ENCODE measurements at regions not wholly inside any gene's neighbourhood (a gene's known extent, or its start where the extent isn't known, plus 50 kb on each side); places are given as distances from the start of the nearest gene placed in this dataset.

- no peak overlapping the region for H3K14ac ChIP-seq (ENCODE audit: insufficient read depth, low read length)
- no peak overlapping the region for H3K56ac ChIP-seq (ENCODE audit: insufficient read length, low read depth, low read length)
- H2AFZ ChIP-seq (ENCODE audit: low read length) = no peak overlapping the region
- H3K79me1 ChIP-seq (ENCODE audit: insufficient read depth, low read depth, low read length, poor library complexity, severe bottlenecking) = no peaks in the 10 kb centered on the region
- H2BK20ac ChIP-seq (ENCODE audit: low read depth, low read length, poor library complexity, severe bottlenecking) = no peak overlapping the region
- H2BK15ac ChIP-seq (ENCODE audit: low read depth, low read length) = no peak overlapping the region
- H4K91ac ChIP-seq (ENCODE audit: insufficient read length, low read depth, low read length) = no peak overlapping the region
- no peak overlapping the region for H3K4me2 ChIP-seq (ENCODE audit: insufficient read depth, insufficient read length, low read length)
- no peak overlapping the region for H3K9ac ChIP-seq (ENCODE audit: extremely low read depth, insufficient read length, low read length)
- no peak overlapping the region for H2AK5ac ChIP-seq (ENCODE audit: insufficient read length, low read length)
- H3K27ac Mint-ChIP-seq = no peak overlapping the region
- no peaks in the 10 kb centered on the region for H3K4me1 Mint-ChIP-seq
- no peaks in the 10 kb centered on the region for H3K4me1 ChIP-seq (ENCODE audit: insufficient read depth, low read length)
- H4K5ac ChIP-seq (ENCODE audit: insufficient read length, low read depth, low read length) = no peak overlapping the region
- H3K9me3 ChIP-seq (ENCODE audit: control insufficient read depth, low read depth, low read length) = no peaks in the 10 kb centered on the region
- no peak overlapping the region for H3K4ac ChIP-seq (ENCODE audit: low read depth, low read length)
- no peaks in the 10 kb centered on the region for H3K36me3 Mint-ChIP-seq (ENCODE audit: insufficient read depth in 1 of 3, low read depth in 3 of 3)
- no peaks in the 10 kb centered on the region for H3K9me3 Mint-ChIP-seq
- no peak overlapping the region for H3K18ac ChIP-seq (ENCODE audit: insufficient read length, low read depth, low read length)
- no peak overlapping the region for H2BK120ac ChIP-seq (ENCODE audit: low read depth, low read length, poor library complexity, severe bottlenecking)
- H2BK12ac ChIP-seq (ENCODE audit: insufficient read length, low read depth, low read length) = no peak overlapping the region
- no peaks in the 10 kb centered on the region for H3K23me2 ChIP-seq (ENCODE audit: insufficient read length, low read depth, low read length, poor library complexity, severe bottlenecking)
- no peak overlapping the region for H3K23ac ChIP-seq (ENCODE audit: insufficient read length, low read depth, low read length)
- H3K27ac ChIP-seq (ENCODE audit: insufficient read length, low read depth, low read length) = no peak overlapping the region
- no CpG with 5 or more reads among the region's 2 CpGs for WGBS (ENCODE audit: extremely low coverage, insufficient read length, low lambda C conversion rate)
- no peak overlapping the region for H3K4me3 Mint-ChIP-seq
- DNase-seq = no peak
- no peaks in the 10 kb centered on the region for H3K79me2 ChIP-seq (ENCODE audit: insufficient read depth, low read length)
- no peaks in the 10 kb centered on the region for H4K20me1 ChIP-seq (ENCODE audit: control insufficient read depth, insufficient read depth, insufficient read length)
- no peak overlapping the region for H3T11ph ChIP-seq (ENCODE audit: low read length)
- no peak overlapping the region for H2BK5ac ChIP-seq (ENCODE audit: insufficient read length, low read length)
- TF ChIP-seq CTCF (conservative IDR thresholded peaks at IDR 0.05) = no peak
- no peaks in the 10 kb centered on the region for H3K27me3 ChIP-seq (ENCODE audit: insufficient read depth, low read length)
- H3K27me3 Mint-ChIP-seq (ENCODE audit: low read depth) = no peaks in the 10 kb centered on the region
- no peak overlapping the region for H4K8ac ChIP-seq (replicated peaks; ENCODE audit: insufficient read length, low read depth, low read length)
Observed at GRCh38 chr3:18883571-18883970, 264.7 kb upstream of the KCNH8 start.
